Stomach (tissue), 4 donors: ENCODE measurements at regions not wholly inside any gene's neighbourhood (a gene's known extent, or its start where the extent isn't known, plus 50 kb on each side); places are given as distances from the start of the nearest gene placed in this dataset.

Experiments
- CTCF ChIP-seq, 7 experiments: fragments of 450-650 bp in 4 of 7; fragments of 200-600 bp in 3 of 7; sonication (generic) in 3 of 7; IDR thresholded peaks; one replicate each; pipeline ENCODE4 v1.5.1; 2016 to 2019; ENCODE audit warnings: antibody characterized with exemption in 7 of 7, control low read depth in 2 of 7, mild to moderate bottlenecking in 1 of 7
- POLR2A ChIP-seq, 4 donors: fragments of 450-650 bp; IDR thresholded peaks; one replicate each; pipeline ENCODE4 v1.6.1; 2016; ENCODE audit warnings: antibody characterized with exemption in 4 of 4, control low read depth in 2 of 4, mild to moderate bottlenecking in 1 of 4, moderate library complexity in 1 of 4
- POLR2AphosphoS5 ChIP-seq, 3 donors: sonication (generic); formaldehyde crosslinking; IDR thresholded peaks; one replicate each; pipeline ENCODE4 v1.6.1; 2016; ENCODE audit warnings: antibody characterized with exemption in 3 of 3

- TF ChIP-seq CTCF (IDR thresholded peaks at IDR 0.05) (no peak), POLR2A (IDR thresholded peaks at IDR 0.05) (no peak), POLR2AphosphoS5 (IDR thresholded peaks at IDR 0.05) (no peak)
Observed at GRCh38 chr4:84219656-84220055, 279.4 kb downstream of the NKX6-1 start.
